Trophoblast cell (in vitro differentiated cells and primary cell): ENCODE measurements at regions not wholly inside any gene's neighbourhood (a gene's known extent, or its start where the extent isn't known, plus 50 kb on each side); places are given as distances from the start of the nearest gene placed in this dataset.

ENCODE experiments used
- DNase-seq, 2 donors: peaks; one replicate each; pipeline ENCODE4 v3.0.0-alpha.2; 2016
- H2AFZ ChIP-seq: 2 replicates; pipeline ENCODE4 v1.6.1; 2013; ENCODE audit warnings: low read length, moderate library complexity, mild to moderate bottlenecking; ENCODE audit not compliant: insufficient read depth, poor library complexity
- H2AK5ac ChIP-seq: 2 replicates; pipeline ENCODE4 v1.6.1; 2013; ENCODE audit warnings: mild to moderate bottlenecking, low read length
- H2BK120ac ChIP-seq: 2 replicates; pipeline ENCODE4 v1.6.1; 2013; ENCODE audit warnings: low read length, mild to moderate bottlenecking, moderate library complexity; ENCODE audit not compliant: insufficient read depth, poor library complexity
- H2BK12ac ChIP-seq: 2 replicates; pipeline ENCODE4 v1.6.1; 2013; ENCODE audit warnings: mild to moderate bottlenecking, low read length, moderate library complexity
- H2BK5ac ChIP-seq: 2 replicates; pipeline ENCODE4 v1.6.1; 2013; ENCODE audit warnings: low read length, low read depth, moderate library complexity, mild to moderate bottlenecking; ENCODE audit not compliant: poor library complexity
- H3K14ac ChIP-seq: 2 replicates; pipeline ENCODE4 v1.6.1; 2013; ENCODE audit warnings: mild to moderate bottlenecking, low read length
- H3K18ac ChIP-seq: 2 replicates; pipeline ENCODE4 v1.6.1; 2013; ENCODE audit warnings: mild to moderate bottlenecking, low read length
- H3K23ac ChIP-seq: 2 replicates; pipeline ENCODE4 v1.6.1; 2013; ENCODE audit warnings: low read length
- H3K27ac ChIP-seq: 2 replicates; pipeline ENCODE4 v1.5.1; 2013; ENCODE audit warnings: low read depth, mild to moderate bottlenecking, inconsistent platforms, low read length, moderate library complexity
- H3K27me3 ChIP-seq: 2 replicates; pipeline ENCODE4 v1.6.1; 2013; ENCODE audit warnings: inconsistent platforms, mild to moderate bottlenecking, low read length, moderate library complexity; ENCODE audit not compliant: insufficient read depth
- H3K36me3 ChIP-seq, 2 experiments: 1 replicate in 1 of 2; 2 replicates in 1 of 2; pipeline ENCODE4 v1.6.1; 2013; ENCODE audit warnings: low read length in 2 of 2, mild to moderate bottlenecking in 2 of 2, moderate library complexity in 1 of 2; ENCODE audit not compliant: insufficient read depth in 2 of 2, control insufficient read depth in 1 of 2
- H3K4ac ChIP-seq: 2 replicates; pipeline ENCODE4 v1.6.1; 2013; ENCODE audit warnings: low read depth, mild to moderate bottlenecking, low read length, moderate library complexity
- H3K4me1 ChIP-seq, 2 experiments: 1 replicate in 1 of 2; 2 replicates in 1 of 2; pipeline ENCODE4 v1.6.1; 2013; ENCODE audit warnings: low read length in 2 of 2, mild to moderate bottlenecking in 2 of 2, moderate library complexity in 1 of 2; ENCODE audit not compliant: insufficient read depth in 2 of 2, control insufficient read depth in 1 of 2
- H3K4me2 ChIP-seq: 2 replicates; pipeline ENCODE4 v1.6.1; 2013; ENCODE audit warnings: inconsistent platforms, mild to moderate bottlenecking, low read length, moderate library complexity
- H3K4me3 ChIP-seq: 2 replicates; pipeline ENCODE4 v1.5.1; 2013; ENCODE audit warnings: mild to moderate bottlenecking, low read depth, low read length, inconsistent platforms
- H3K79me1 ChIP-seq: one replicate; pipeline ENCODE4 v1.6.1; 2013; ENCODE audit warnings: low read length
- H3K79me2 ChIP-seq: 2 replicates; pipeline ENCODE4 v1.6.1; 2013; ENCODE audit warnings: low read length, mild to moderate bottlenecking; ENCODE audit not compliant: control insufficient read depth, insufficient read depth, poor library complexity
- H3K9ac ChIP-seq: 2 replicates; pipeline ENCODE4 v1.6.1; 2013; ENCODE audit warnings: mild to moderate bottlenecking, low read length
- H3K9me3 ChIP-seq: 2 replicates; pipeline ENCODE4 v1.6.1; 2013; ENCODE audit warnings: low read depth, mild to moderate bottlenecking, control low read depth, inconsistent platforms, low read length; ENCODE audit not compliant: insufficient read depth
- H4K12ac ChIP-seq: 2 replicates; pipeline ENCODE4 v1.6.1; 2013; ENCODE audit warnings: low read depth, mild to moderate bottlenecking, low read length, moderate library complexity
- H4K8ac ChIP-seq: 2 replicates; pipeline ENCODE4 v1.6.1; 2013; ENCODE audit warnings: low read depth, mild to moderate bottlenecking, low read length, moderate library complexity
- H4K91ac ChIP-seq: one replicate; pipeline ENCODE4 v1.6.1; 2013; ENCODE audit warnings: low read depth, mild to moderate bottlenecking, low read length, moderate library complexity
- WGBS: extraction: QIAGEN DNeasy Blood & Tissue Kit; methylation state at CpG from one replicate; pipeline ENCODE4 v1.1.7; 2013; ENCODE audit warnings: missing lambda C conversion rate; ENCODE audit not compliant: insufficient read length, insufficient coverage; ENCODE audit errors: extremely low coverage; 5-methylcytosine and 5-hydroxymethylcytosine counted together

GRCh38 chr12:65613692-65614091, 210.6 kb upstream of the HMGA2 start:
- H2AK5ac ChIP-seq = no peak overlapping the region
- no peak overlapping the region for H3K27ac ChIP-seq
- no peak overlapping the region for H3K4me3 ChIP-seq
- peak overlapping the region; percentile 85 for H2BK12ac ChIP-seq
- no peaks in the 10 kb centered on the region for H3K36me3 ChIP-seq
- H3K79me2 ChIP-seq = no peaks in the 10 kb centered on the region
- H3K27me3 ChIP-seq = no peaks in the 10 kb centered on the region
- H3K9ac ChIP-seq = no peak overlapping the region
- no peak overlapping the region for H3K4me2 ChIP-seq
- peaks cover 12% of the 10 kb centered on the region for H3K79me1 ChIP-seq
- H4K8ac ChIP-seq = no peak overlapping the region
- no peaks in the 10 kb centered on the region for H3K9me3 ChIP-seq
- peaks cover 5 to 9% of the 10 kb centered on the region in 2 experiments for H3K4me1 ChIP-seq
- H4K12ac ChIP-seq = no peak overlapping the region
- no peak overlapping the region for H3K14ac ChIP-seq
- no CpG with 5 or more reads among the region's 3 CpGs for WGBS
- H2BK5ac ChIP-seq = no peak overlapping the region
- DNase-seq = no peak
- no peak overlapping the region for H3K18ac ChIP-seq
- no peak overlapping the region for H2AFZ ChIP-seq
- H3K23ac ChIP-seq = no peak overlapping the region
- no peak overlapping the region for H3K4ac ChIP-seq
- no peak overlapping the region for H4K91ac ChIP-seq
- H2BK120ac ChIP-seq = no peak overlapping the region

- no peak overlapping the region for H3K14ac ChIP-seq
- H3K9ac ChIP-seq = no peak overlapping the region
- peaks cover 5 to 10% of the 10 kb centered on the region in 2 experiments for H3K4me1 ChIP-seq
- peaks cover 12% of the 10 kb centered on the region for H3K79me1 ChIP-seq
- H2BK120ac ChIP-seq = no peak overlapping the region
- no peak overlapping the region for H3K4me3 ChIP-seq
- no peaks in the 10 kb centered on the region for H3K27me3 ChIP-seq
- no peak for DNase-seq
- H2BK12ac ChIP-seq = no peak overlapping the region
- H2AK5ac ChIP-seq = no peak overlapping the region
- no peak overlapping the region for H3K4ac ChIP-seq
- no peak overlapping the region for H3K27ac ChIP-seq
- no peaks in the 10 kb centered on the region for H3K9me3 ChIP-seq
- no peak overlapping the region for H3K23ac ChIP-seq
- no peak overlapping the region for H2AFZ ChIP-seq
- no peak overlapping the region for H3K4me2 ChIP-seq
- no peak overlapping the region for H4K91ac ChIP-seq
- no CpG with 5 or more reads among the region's 5 CpGs for WGBS
- H4K12ac ChIP-seq = no peak overlapping the region
- H4K8ac ChIP-seq = no peak overlapping the region
- no peaks in the 10 kb centered on the region for H3K36me3 ChIP-seq
- H2BK5ac ChIP-seq = no peak overlapping the region
- no peaks in the 10 kb centered on the region for H3K79me2 ChIP-seq
- H3K18ac ChIP-seq = no peak overlapping the region
Observed at GRCh38 chr12:65614259-65614889, 209.9 kb upstream of the HMGA2 start.

DNA sequence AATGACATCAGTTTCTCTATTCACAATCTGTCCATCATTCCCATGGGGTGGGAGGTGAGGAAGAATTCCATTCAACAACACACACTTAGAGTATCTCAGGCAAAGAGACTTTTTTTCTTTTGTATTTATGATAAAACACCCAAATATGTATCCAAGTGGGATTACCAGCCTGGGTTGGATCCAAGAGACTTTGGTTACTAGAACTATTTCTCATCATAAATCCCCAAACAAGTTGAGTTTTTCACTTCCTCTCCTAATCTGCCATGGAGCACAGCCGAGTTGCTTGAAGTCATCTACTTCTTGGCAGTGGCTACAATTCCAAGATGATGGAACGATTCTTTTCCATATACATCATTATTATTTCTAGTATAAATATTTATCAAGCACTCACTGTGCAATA, 209.2 kb upstream of the HMGA2 start:
- no peaks in the 10 kb centered on the region for H3K9me3 ChIP-seq
- no peak overlapping the region for H4K91ac ChIP-seq
- peaks cover 12% of the 10 kb centered on the region for H3K79me1 ChIP-seq
- H3K27ac ChIP-seq = no peak overlapping the region
- no peak for DNase-seq
- no peaks in the 10 kb centered on the region for H3K79me2 ChIP-seq
- no peak overlapping the region for H3K18ac ChIP-seq
- no peaks in the 10 kb centered on the region for H3K27me3 ChIP-seq
- no peak overlapping the region for H2AFZ ChIP-seq
- no peak overlapping the region for H2BK5ac ChIP-seq
- H3K4me2 ChIP-seq = no peak overlapping the region
- H3K4me3 ChIP-seq = no peak overlapping the region
- WGBS = no CpG with 5 or more reads among the region's 2 CpGs
- H3K9ac ChIP-seq = no peak overlapping the region
- no peak overlapping the region for H4K8ac ChIP-seq
- H2BK12ac ChIP-seq = no peak overlapping the region
- H2BK120ac ChIP-seq = no peak overlapping the region
- H4K12ac ChIP-seq = no peak overlapping the region
- H3K4ac ChIP-seq = no peak overlapping the region
- H3K36me3 ChIP-seq = no peaks in the 10 kb centered on the region
- H2AK5ac ChIP-seq = no peak overlapping the region
- peaks cover 5 to 12% of the 10 kb centered on the region in 2 experiments for H3K4me1 ChIP-seq
- H3K23ac ChIP-seq = no peak overlapping the region
- H3K14ac ChIP-seq = no peak overlapping the region

DNA sequence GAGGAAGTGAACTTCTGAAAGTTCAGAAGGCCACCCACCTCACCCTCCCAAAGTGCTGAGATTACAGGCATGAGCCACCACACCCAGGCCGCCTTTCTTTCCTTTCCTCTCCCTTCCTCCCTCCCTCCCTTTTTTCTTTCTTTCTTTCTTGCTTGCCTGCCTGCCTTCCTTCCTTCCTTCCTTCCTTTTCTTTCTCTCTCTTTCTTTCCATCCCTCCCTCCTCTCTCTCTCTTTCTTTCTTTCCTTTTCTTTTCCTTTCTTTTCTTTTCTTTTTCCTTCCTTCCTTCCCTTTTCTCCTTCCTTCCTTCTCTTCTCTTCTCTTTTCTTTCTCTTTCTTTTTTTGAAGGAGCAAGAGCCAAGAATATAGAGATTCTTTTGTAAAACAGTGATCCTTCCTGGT, 208.3 kb upstream of the HMGA2 start:
- H3K4me3 ChIP-seq = no peak overlapping the region
- H3K4ac ChIP-seq = no peak overlapping the region
- no peaks in the 10 kb centered on the region for H3K36me3 ChIP-seq
- no peak overlapping the region for H3K23ac ChIP-seq
- peak overlapping the region; percentile 54 for H3K18ac ChIP-seq
- no peak overlapping the region for H4K12ac ChIP-seq
- no peak for DNase-seq
- peaks cover 15% of the 10 kb centered on the region for H3K79me1 ChIP-seq
- H3K27me3 ChIP-seq = no peaks in the 10 kb centered on the region
- H3K79me2 ChIP-seq = no peaks in the 10 kb centered on the region
- H4K8ac ChIP-seq = peak overlapping the region; percentile 62
- H2BK5ac ChIP-seq = peak overlapping the region; percentile 74
- no peak overlapping the region for H3K9ac ChIP-seq
- peak overlapping the region; percentile 77 for H3K14ac ChIP-seq
- H3K27ac ChIP-seq = peak overlapping the region; percentile 10
- peak overlapping the region; percentile 99 for H2BK12ac ChIP-seq
- H2AFZ ChIP-seq = no peak overlapping the region
- H4K91ac ChIP-seq = peak overlapping the region; percentile 90
- no peak overlapping the region for H3K4me2 ChIP-seq
- H3K4me1 ChIP-seq = peaks cover 5 to 14% of the 10 kb centered on the region in 2 experiments
- H2AK5ac ChIP-seq = peak overlapping the region; percentile 79
- H2BK120ac ChIP-seq = peak overlapping the region; percentile 96
- H3K9me3 ChIP-seq = no peaks in the 10 kb centered on the region
- WGBS = no CpG with 5 or more reads among the region's 1 CpG
